HG03575 (cell line): ENCODE measurements at regions not wholly inside any gene's neighbourhood (a gene's known extent, or its start where the extent isn't known, plus 50 kb on each side); places are given as distances from the start of the nearest gene placed in this dataset.
"Not testable (repeated sequence)": the region's sequence is repeated elsewhere in the genome, so short reads cannot be mapped to it uniquely, and the experiment has no call there.

Source experiments
- ATAC-seq: cut with Tn5 transposase; IDR thresholded peaks from one replicate; pipeline ENCODE4 v1.9.1; 2021; ENCODE audit not compliant: unreplicated experiment, insufficient number of reproducible peaks, low FRiP score; ENCODE audit errors: extremely low read depth

DNA sequence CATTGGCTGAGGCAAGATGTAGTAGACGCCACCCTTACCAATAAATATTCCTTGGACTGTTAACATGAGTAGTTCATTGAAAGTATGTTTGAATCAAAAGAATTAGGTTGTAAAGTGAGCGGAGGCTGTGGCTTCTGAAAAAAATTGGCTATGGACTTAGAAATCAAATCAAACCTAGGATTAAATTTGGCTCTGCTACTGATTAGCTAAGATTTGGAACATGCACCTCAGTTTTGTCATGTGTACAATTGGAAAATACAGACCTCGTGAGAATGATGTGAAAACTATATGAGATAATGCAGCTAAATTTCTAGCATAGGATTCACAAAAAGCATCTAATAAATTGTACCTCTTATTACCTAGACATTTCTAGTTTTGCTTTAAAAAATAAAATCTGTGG lies 85.3 kb upstream of the USP25 start:
- ATAC-seq = no peak

DNA sequence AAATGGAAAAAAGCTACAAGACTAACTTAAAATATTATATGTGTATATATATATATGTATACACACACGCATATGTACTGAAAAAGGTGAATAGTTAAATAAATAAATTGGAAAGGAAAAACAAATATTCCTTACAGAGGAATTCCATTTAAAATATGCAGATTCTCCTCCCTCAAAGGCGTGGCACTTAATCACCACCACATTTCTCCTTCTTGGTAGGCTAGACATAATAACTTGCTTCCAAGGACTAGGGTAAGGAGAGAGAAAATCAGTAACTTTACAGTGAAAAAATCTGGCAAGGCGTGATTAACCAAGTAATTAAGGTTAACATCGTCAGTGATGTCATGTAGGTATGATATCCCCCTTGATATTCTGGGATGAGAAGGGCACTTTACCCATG lies 84.0 kb upstream of the USP25 start:
- no peak for ATAC-seq

DNA sequence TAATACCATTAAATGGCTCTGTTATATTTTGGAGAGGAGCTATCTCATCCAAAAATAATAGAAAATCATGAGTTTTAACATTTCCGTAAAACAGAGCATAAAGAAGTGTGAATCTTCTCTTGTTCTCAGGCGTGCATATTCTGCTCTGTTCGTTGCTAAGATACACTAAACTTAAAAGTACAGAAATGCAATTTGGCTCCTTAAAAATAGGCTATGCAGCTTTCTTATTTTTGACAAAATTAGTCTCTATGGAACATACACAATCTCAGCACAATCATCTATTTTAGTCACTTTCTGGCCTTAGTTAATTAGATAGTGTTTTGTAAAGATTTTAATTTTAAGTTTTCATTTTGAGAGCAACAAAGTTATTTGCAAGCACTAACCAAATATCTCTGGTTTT lies 79.0 kb upstream of the USP25 start:
- ATAC-seq = no peak

GRCh38 chr21:15651172-15651571 lies 78.6 kb upstream of the USP25 start:
- no peak for ATAC-seq

- ATAC-seq = no peak
These were observed 76.1 kb upstream of the USP25 start for GRCh38 chr21:15653710-15654109.

- ATAC-seq = no peak
These were observed 75.6 kb upstream of the USP25 start for GRCh38 chr21:15654171-15654570.

DNA sequence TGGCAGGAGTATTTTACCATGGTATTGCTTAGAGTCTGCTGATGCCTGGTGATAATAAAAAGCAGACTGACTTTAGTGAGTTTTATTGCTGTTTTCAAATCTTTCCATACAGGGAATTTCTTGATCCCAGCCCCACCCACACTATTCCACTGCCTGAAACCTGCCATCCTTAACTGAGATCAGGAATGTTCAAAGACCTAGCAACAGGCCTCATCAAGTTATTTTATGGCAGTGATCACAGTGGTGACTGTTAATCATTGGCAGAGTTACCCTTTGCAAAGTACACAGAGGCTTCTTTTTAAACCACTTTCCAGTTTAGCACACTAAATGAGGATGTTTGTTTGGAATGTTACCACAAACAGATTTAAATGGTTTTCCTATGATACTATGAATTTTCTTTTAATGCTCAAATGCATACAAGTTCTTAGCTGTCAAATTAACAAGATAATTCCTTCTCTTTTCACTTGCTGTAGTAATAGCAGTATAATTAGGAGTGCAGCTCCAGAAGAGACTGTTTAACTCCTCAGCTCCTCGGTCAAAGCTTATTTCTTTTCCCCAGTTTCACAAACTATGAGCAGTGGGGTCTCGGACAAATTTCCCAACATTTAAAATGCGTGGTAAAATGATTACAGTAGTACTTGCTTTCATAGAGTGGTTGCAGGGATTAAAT lies 69.9 kb upstream of the USP25 start:
- no peak for ATAC-seq

- ATAC-seq = no peak
These were observed 69.4 kb upstream of the USP25 start for GRCh38 chr21:15660423-15660804.

- ATAC-seq = no peak
These were observed 62.8 kb upstream of the USP25 start for GRCh38 chr21:15667010-15667409.

DNA sequence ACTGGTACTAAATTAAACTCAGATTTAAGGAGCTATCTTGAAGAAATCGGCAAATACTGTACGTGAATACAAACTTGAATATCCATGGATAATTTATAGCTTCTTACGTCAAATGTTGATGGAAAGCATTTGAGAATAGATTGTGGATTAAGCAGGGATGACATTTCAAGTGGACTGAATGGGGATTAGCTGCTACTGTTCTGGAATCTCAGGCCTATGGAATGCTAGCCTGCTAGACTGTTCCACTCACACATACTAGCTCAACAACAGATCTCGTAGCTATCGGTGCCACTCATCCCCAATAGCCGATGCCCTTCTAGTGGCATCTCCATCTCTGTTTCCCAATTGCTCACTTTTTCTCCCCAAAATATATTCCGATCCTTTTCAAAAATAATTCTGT lies 62.0 kb upstream of the USP25 start:
- no peak for ATAC-seq

DNA sequence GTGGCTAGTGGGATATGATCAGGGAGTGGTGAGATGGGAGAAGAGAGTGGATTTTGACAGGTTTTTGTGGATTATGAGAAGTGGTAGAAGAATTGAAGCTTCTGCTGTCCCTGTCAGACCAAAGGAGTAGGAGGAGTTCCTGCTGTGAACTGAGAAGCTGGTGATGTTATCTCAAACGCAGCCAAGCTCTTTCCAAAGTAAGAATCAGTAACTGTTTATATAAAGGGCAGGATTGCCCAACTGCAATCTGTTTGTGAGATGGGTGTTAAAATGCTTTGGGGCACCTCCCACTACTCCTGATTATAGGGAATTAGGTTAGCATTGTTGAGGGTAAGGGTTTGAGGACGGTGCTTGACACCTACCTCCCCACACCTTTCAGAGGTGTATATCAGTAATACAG lies 60.5 kb upstream of the USP25 start:
- ATAC-seq = no peak

- ATAC-seq = no peak
These were observed 58.6 kb upstream of the USP25 start for GRCh38 chr21:15671188-15671587.

GRCh38 chr21:15672578-15672977 lies 57.2 kb upstream of the USP25 start:
- not testable (repeated sequence) for ATAC-seq

DNA sequence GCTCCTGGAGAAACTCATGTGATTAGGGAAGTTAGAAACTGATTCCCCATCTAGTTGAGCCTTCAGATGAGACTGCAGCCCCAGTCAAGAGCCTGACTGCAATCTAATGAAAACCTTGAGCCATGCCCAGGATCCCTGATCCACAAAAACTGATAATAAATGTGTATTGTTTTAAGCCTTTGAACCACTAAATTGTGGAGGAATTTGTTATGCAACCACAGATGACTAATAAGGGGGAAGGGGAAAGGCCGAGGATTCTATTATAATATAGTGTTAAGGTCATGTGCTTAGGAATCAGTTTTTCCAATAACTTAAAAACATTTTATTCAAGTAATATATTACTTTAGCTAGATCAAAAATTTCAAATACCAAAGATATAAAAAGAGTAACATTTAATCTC lies 52.8 kb upstream of the USP25 start:
- no peak for ATAC-seq

DNA sequence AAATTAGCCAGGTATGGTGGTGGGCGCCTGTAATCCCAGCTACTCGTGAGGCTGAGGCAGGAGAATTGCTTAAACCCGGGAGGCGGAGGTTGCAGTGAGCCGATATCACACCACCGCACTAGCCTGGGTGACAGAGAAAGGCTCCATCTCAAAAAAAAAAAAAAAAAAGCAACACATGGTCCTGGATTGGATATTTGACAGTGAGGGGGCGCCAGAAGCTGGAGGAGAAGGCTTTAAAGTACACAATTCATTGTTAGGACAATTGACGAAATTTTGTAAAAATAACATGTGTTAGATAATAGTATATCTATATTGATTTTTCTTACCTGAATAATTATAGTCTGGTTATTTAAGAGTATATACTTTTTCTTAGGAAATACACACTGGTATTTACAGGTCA lies 50.2 kb upstream of the USP25 start:
- ATAC-seq = no peak
